Ascending aorta (tissue), 2 donors: ENCODE measurements at regions not wholly inside any gene's neighbourhood (a gene's known extent, or its start where the extent isn't known, plus 50 kb on each side); places are given as distances from the start of the nearest gene placed in this dataset.
"Not testable (repeated sequence)": the region's sequence is repeated elsewhere in the genome, so short reads cannot be mapped to it uniquely, and the experiment has no call there.

Experiments used
- DNase-seq, 2 donors: peaks; one replicate each; pipeline ENCODE4 v3.0.0-alpha.2; 2019; ENCODE audit warnings: low spot score in 2 of 2
- H3K27ac ChIP-seq, 2 donors: fragments of 200-600 bp; sonication (generic); one replicate each; pipeline ENCODE4 v1.5.1; 2016 to 2017; ENCODE audit warnings: mild to moderate bottlenecking in 1 of 2
- H3K27me3 ChIP-seq: fragments of 200-600 bp; sonication (generic); one replicate; pipeline ENCODE4 v1.5.1; 2017
- H3K36me3 ChIP-seq, 2 donors: fragments of 200-600 bp; sonication (generic); one replicate each; pipeline ENCODE4 v1.5.1; 2016
- H3K4me1 ChIP-seq, 2 donors: fragments of 200-600 bp; sonication (generic); one replicate each; pipeline ENCODE4 v1.5.1; 2016 to 2017; ENCODE audit warnings: mild to moderate bottlenecking in 1 of 2
- H3K4me3 ChIP-seq, 2 donors: fragments of 200-600 bp; sonication (generic); one replicate each; pipeline ENCODE4 v1.5.1; 2016 to 2017; ENCODE audit warnings: mild to moderate bottlenecking in 1 of 2
- H3K9me3 ChIP-seq, 2 donors: fragments of 200-600 bp; sonication (generic); one replicate each; pipeline ENCODE4 v1.5.1; 2016
- CTCF ChIP-seq, 3 experiments: fragments of 200-600 bp in 2 of 3; fragments of 450-650 bp in 1 of 3; sonication (generic) in 2 of 3; IDR thresholded peaks; one replicate each; pipeline ENCODE4 v1.5.1; 2016 to 2019; ENCODE audit warnings: antibody characterized with exemption in 3 of 3, mild to moderate bottlenecking in 1 of 3, moderate library complexity in 1 of 3
- intact Hi-C: fragments of 100-400 bp; cut with DNase I; formaldehyde crosslinking; loops from one replicate; pipeline ENCODE4 v1.15.1; 2023

DNA sequence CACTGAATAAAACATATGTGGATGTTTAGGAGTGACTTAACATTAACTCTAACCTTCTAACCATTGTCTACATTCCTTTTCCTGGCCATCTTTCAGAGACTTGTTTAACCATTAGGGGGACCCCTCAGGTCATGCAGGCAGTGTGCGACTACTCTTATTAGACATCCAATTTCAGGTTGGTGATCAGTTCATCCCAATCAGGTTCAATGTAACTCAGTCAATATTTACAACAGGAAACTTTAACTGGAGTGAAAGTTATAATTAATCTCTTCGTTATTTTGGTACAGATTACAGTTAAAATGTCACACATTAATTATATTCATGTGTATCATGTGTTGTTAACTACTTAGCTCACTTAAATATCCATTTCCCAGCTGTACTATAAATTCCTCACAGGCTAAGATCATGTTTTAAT lies 68.8 kb upstream of the RGS1 start:
- H3K36me3 ChIP-seq = no peaks in the 10 kb centered on the region
- intact Hi-C loops = no loop called here
- H3K27me3 ChIP-seq = no peaks in the 10 kb centered on the region
- no peak overlapping the region for H3K27ac ChIP-seq
- no peak overlapping the region for H3K4me3 ChIP-seq
- peak in 1 of 3 experiments; percentile 21 for TF ChIP-seq CTCF (IDR thresholded peaks at IDR 0.05)
- no peak for DNase-seq
- H3K9me3 ChIP-seq = no peaks in the 10 kb centered on the region
- H3K4me1 ChIP-seq = peaks cover 0 to 3% of the 10 kb centered on the region in 2 donors

DNA sequence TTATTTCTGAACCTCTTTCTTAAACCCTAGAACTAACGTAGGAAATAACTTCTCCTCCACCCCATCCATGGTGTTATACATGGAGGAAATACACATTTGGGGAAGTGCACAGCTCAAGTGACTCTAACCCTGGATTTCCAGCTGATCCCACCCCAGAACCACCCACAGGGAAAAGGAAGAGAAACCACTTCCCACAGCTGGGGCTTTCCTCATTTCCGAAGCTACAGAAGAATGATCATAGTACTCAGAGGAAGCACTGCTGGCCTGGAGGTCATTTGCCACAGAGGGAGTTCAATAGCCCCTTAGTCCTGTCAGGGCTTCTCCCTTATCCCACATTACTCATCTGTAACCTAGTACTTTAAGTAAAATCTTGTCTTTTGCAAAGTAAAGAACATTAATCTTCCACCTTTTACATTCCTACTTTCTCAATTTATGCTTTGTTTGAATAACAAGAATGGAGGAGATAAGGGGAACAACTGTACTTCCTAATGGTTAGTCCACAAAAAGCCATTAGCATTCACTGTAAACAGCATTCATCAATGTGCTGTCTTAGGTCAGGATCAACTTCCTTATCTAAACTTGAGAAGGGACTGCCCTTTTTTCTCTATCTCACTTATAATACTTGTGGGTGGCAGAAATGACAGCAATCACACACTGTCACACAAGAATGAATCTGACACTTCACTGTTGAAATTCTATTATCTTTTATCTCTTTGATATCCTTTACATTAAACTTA lies 63.0 kb upstream of the RGS1 start:
- peak in 1 of 2 donors; percentile 72 for DNase-seq
- no peak for TF ChIP-seq CTCF (IDR thresholded peaks at IDR 0.05)
- Histone ChIP-seq H3K4me3 (no peak overlapping the region), H3K36me3 (no peaks in the 10 kb centered on the region), H3K27me3 (no peaks in the 10 kb centered on the region), H3K9me3 (no peaks in the 10 kb centered on the region), H3K4me1 (peaks cover 4 to 11% of the 10 kb centered on the region in 2 donors), H3K27ac (peak overlapping the region; percentile 48 to 49)
- intact Hi-C loops = loop anchor here (5.0 kb wide), 1 partner anchor 40 kb away; no protein-coding TSS in a partner anchor

DNA sequence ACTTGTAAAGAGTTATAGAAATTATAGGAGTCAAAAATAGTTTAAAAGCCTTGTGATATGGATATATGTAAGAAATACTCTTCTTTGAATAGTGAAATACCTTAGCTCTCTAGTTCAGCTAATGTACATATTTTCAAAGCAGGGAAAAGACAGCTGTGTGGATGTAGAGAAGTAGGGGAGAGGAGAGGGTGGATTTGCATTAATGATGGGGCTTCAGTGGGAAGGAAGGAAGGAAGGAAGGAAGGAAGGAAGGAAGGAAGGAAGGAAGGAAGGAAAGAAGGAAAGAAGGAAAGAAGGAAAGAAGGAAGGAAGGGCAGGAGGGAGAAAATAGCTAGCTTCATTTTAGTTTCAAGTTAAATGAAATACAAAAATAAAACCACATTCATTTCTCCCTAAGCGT lies 62.4 kb upstream of the RGS1 start:
- intact Hi-C loops = loop anchor here (5.0 kb wide), 1 partner anchor 39 kb away; no protein-coding TSS in a partner anchor
- no peaks in the 10 kb centered on the region for H3K9me3 ChIP-seq
- H3K27ac ChIP-seq = no peak overlapping the region
- H3K4me1 ChIP-seq = peaks cover 4 to 11% of the 10 kb centered on the region in 2 donors
- H3K36me3 ChIP-seq = no peaks in the 10 kb centered on the region
- no peaks in the 10 kb centered on the region for H3K27me3 ChIP-seq
- DNase-seq = no peak
- no peak overlapping the region for H3K4me3 ChIP-seq
- no peak for TF ChIP-seq CTCF (IDR thresholded peaks at IDR 0.05)

DNA sequence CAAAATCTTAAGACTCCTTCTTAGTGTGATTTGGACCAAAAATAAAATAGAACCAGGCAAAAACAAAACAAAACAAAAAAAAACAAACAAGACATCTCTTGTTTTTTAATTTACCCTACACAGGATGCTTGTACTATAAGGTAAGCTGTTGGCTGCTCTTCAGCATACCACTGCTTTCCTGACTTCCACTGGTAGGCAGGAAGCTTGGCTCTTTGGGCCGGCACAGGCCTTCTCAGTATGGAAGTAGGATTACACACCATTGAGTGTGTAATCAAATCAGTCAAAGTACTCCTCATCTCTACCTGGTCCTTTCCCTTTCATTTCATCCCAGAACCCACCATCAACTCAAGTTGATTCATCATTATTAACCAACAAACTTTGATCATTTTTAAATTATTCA lies 61.9 kb upstream of the RGS1 start:
- no peak for DNase-seq
- Histone ChIP-seq H3K4me1 (peaks cover 4 to 11% of the 10 kb centered on the region in 2 donors), H3K27ac (peak overlapping the region in 1 of 2 donors; percentile 9), H3K27me3 (no peaks in the 10 kb centered on the region), H3K9me3 (no peaks in the 10 kb centered on the region), H3K36me3 (no peaks in the 10 kb centered on the region), H3K4me3 (no peak overlapping the region)
- no peak for TF ChIP-seq CTCF (IDR thresholded peaks at IDR 0.05)
- intact Hi-C loops = loop anchor here (5.0 kb wide), 1 partner anchor 39 kb away; no protein-coding TSS in a partner anchor

- no peaks in the 10 kb centered on the region for H3K27me3 ChIP-seq
- DNase-seq = no peak
- intact Hi-C loops = no loop called here
- peaks cover 4 to 8% of the 10 kb centered on the region in 2 donors for H3K4me1 ChIP-seq
- no peak overlapping the region for H3K4me3 ChIP-seq
- no peaks in the 10 kb centered on the region for H3K9me3 ChIP-seq
- TF ChIP-seq CTCF (IDR thresholded peaks at IDR 0.05) = no peak
- no peaks in the 10 kb centered on the region for H3K36me3 ChIP-seq
- no peak overlapping the region for H3K27ac ChIP-seq
Measured at GRCh38 chr1:192516776-192517297, 58.7 kb upstream of the RGS1 start.

DNA sequence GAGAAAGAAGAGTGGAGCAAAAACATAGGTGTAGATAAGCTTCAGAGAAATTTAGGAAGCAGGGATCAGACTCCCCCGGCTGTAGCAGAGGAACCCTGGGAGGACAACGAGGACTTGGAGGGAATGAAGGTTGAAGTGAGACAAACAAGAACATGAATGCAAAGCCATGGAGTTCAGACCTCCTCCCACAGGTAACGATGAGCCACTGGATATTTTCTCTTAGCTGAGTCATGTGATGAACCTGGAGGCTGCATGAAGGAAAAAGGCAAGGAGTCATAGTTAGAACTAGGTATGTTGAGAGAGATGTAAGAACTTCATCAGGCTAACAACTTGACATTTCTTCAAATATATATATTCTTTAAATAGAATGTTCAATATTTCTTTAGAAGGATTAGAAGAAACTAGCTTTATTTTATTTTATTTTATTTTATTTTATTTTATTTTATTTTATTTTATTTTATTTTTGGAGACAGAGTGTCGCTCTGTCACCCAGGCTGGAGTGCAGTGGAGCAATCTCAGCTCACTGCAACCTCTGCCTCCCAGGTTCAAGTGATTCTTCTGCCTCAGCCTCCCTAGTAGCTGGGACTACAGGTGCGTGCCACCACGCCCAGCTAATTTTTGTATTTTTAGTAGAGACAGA lies 57.7 kb upstream of the RGS1 start:
- H3K9me3 ChIP-seq, H3K4me3 ChIP-seq, H3K4me1 ChIP-seq, H3K36me3 ChIP-seq, H3K27ac ChIP-seq, DNase-seq, intact Hi-C loops, H3K27me3 ChIP-seq: not testable (repeated sequence)
